Activated naive CD8-positive, alpha-beta T cell (primary cell): ENCODE measurements at regions not wholly inside any gene's neighbourhood (a gene's known extent, or its start where the extent isn't known, plus 50 kb on each side); places are given as distances from the start of the nearest gene placed in this dataset.

Experiments used
- H3K27ac Mint-ChIP-seq: one replicate; pipeline ENCODE4 v1.8.0; 2021; ENCODE audit warnings: mixed read lengths
- H3K27me3 Mint-ChIP-seq: one replicate; pipeline ENCODE4 v1.8.0; 2021; ENCODE audit warnings: mixed read lengths
- H3K36me3 Mint-ChIP-seq: one replicate; pipeline ENCODE4 v1.8.0; 2021; ENCODE audit warnings: mixed read lengths
- H3K4me1 Mint-ChIP-seq: one replicate; pipeline ENCODE4 v1.8.0; 2021; ENCODE audit warnings: low read depth, mixed read lengths
- H3K4me3 Mint-ChIP-seq: one replicate; pipeline ENCODE4 v1.8.0; 2021; ENCODE audit warnings: mild to moderate bottlenecking, mixed read lengths
- H3K9me3 Mint-ChIP-seq: one replicate; pipeline ENCODE4 v1.8.0; 2021; ENCODE audit warnings: low read depth, mixed read lengths

- H3K4me3 Mint-ChIP-seq = no peak overlapping the region
- H3K36me3 Mint-ChIP-seq = no peaks in the 10 kb centered on the region
- H3K9me3 Mint-ChIP-seq = peaks cover 1% of the 10 kb centered on the region
- H3K27ac Mint-ChIP-seq = no peak overlapping the region
- peaks cover 3% of the 10 kb centered on the region for H3K27me3 Mint-ChIP-seq
- no peaks in the 10 kb centered on the region for H3K4me1 Mint-ChIP-seq
Measured at GRCh38 chr9:89781838-89782540, 177.2 kb downstream of the GADD45G start.

GRCh38 chr9:89786655-89787054, 181.8 kb downstream of the GADD45G start:
- H3K4me1 Mint-ChIP-seq = peaks cover 2% of the 10 kb centered on the region
- peaks cover 3% of the 10 kb centered on the region for H3K27me3 Mint-ChIP-seq
- H3K36me3 Mint-ChIP-seq = no peaks in the 10 kb centered on the region
- no peak overlapping the region for H3K27ac Mint-ChIP-seq
- no peak overlapping the region for H3K4me3 Mint-ChIP-seq
- H3K9me3 Mint-ChIP-seq = peaks cover 3% of the 10 kb centered on the region

GRCh38 chr9:89787595-89787994, 182.8 kb downstream of the GADD45G start:
- Mint-ChIP-seq H3K9me3 (peaks cover 3% of the 10 kb centered on the region), H3K4me3 (no peak overlapping the region), H3K27ac (no peak overlapping the region), H3K4me1 (peaks cover 2% of the 10 kb centered on the region), H3K27me3 (peaks cover 3% of the 10 kb centered on the region), H3K36me3 (no peaks in the 10 kb centered on the region)

GRCh38 chr9:89788434-89788833, 183.6 kb downstream of the GADD45G start:
- Mint-ChIP-seq H3K36me3 (no peaks in the 10 kb centered on the region), H3K9me3 (peaks cover 3% of the 10 kb centered on the region), H3K4me3 (no peak overlapping the region), H3K27me3 (peaks cover 3% of the 10 kb centered on the region), H3K4me1 (peaks cover 2% of the 10 kb centered on the region), H3K27ac (no peak overlapping the region)

GRCh38 chr9:89789922-89790510, 185.2 kb downstream of the GADD45G start:
- Mint-ChIP-seq H3K36me3 (no peaks in the 10 kb centered on the region), H3K27ac (no peak overlapping the region), H3K4me3 (no peak overlapping the region), H3K9me3 (peaks cover 3% of the 10 kb centered on the region), H3K27me3 (peaks cover 3% of the 10 kb centered on the region), H3K4me1 (peaks cover 2% of the 10 kb centered on the region)

- no peaks in the 10 kb centered on the region for H3K27me3 Mint-ChIP-seq
- H3K4me3 Mint-ChIP-seq = no peak overlapping the region
- H3K9me3 Mint-ChIP-seq = peaks cover 3% of the 10 kb centered on the region
- H3K4me1 Mint-ChIP-seq = peaks cover 2% of the 10 kb centered on the region
- H3K36me3 Mint-ChIP-seq = no peaks in the 10 kb centered on the region
- no peak overlapping the region for H3K27ac Mint-ChIP-seq
Measured at GRCh38 chr9:89790542-89791109, 185.8 kb downstream of the GADD45G start.

GRCh38 chr9:89791754-89792153, 186.9 kb downstream of the GADD45G start:
- H3K27ac Mint-ChIP-seq = no peak overlapping the region
- H3K27me3 Mint-ChIP-seq = no peaks in the 10 kb centered on the region
- H3K4me1 Mint-ChIP-seq = peaks cover 2% of the 10 kb centered on the region
- no peak overlapping the region for H3K4me3 Mint-ChIP-seq
- no peaks in the 10 kb centered on the region for H3K36me3 Mint-ChIP-seq
- H3K9me3 Mint-ChIP-seq = peaks cover 3% of the 10 kb centered on the region

GRCh38 chr9:89792189-89793123, 187.6 kb downstream of the GADD45G start:
- Mint-ChIP-seq H3K27me3 (no peaks in the 10 kb centered on the region), H3K27ac (no peak overlapping the region), H3K4me3 (no peak overlapping the region), H3K9me3 (no peaks in the 10 kb centered on the region), H3K4me1 (peaks cover 2% of the 10 kb centered on the region), H3K36me3 (no peaks in the 10 kb centered on the region)

GRCh38 chr9:89793124-89793495, 188.3 kb downstream of the GADD45G start:
- H3K27me3 Mint-ChIP-seq = no peaks in the 10 kb centered on the region
- H3K36me3 Mint-ChIP-seq = no peaks in the 10 kb centered on the region
- no peaks in the 10 kb centered on the region for H3K9me3 Mint-ChIP-seq
- no peak overlapping the region for H3K27ac Mint-ChIP-seq
- H3K4me1 Mint-ChIP-seq = peaks cover 2% of the 10 kb centered on the region
- H3K4me3 Mint-ChIP-seq = no peak overlapping the region

GRCh38 chr9:89793551-89793950, 188.7 kb downstream of the GADD45G start:
- no peaks in the 10 kb centered on the region for H3K27me3 Mint-ChIP-seq
- no peaks in the 10 kb centered on the region for H3K36me3 Mint-ChIP-seq
- H3K27ac Mint-ChIP-seq = no peak overlapping the region
- no peak overlapping the region for H3K4me3 Mint-ChIP-seq
- H3K4me1 Mint-ChIP-seq = peaks cover 2% of the 10 kb centered on the region
- no peaks in the 10 kb centered on the region for H3K9me3 Mint-ChIP-seq

- H3K27ac Mint-ChIP-seq = no peak overlapping the region
- H3K36me3 Mint-ChIP-seq = no peaks in the 10 kb centered on the region
- no peaks in the 10 kb centered on the region for H3K27me3 Mint-ChIP-seq
- H3K4me1 Mint-ChIP-seq = no peaks in the 10 kb centered on the region
- H3K4me3 Mint-ChIP-seq = no peak overlapping the region
- H3K9me3 Mint-ChIP-seq = no peaks in the 10 kb centered on the region
Measured at GRCh38 chr9:89794918-89795317, 190.1 kb downstream of the GADD45G start.

GRCh38 chr9:89795538-89796195, 190.9 kb downstream of the GADD45G start:
- Mint-ChIP-seq H3K36me3 (no peaks in the 10 kb centered on the region), H3K27me3 (no peaks in the 10 kb centered on the region), H3K9me3 (no peaks in the 10 kb centered on the region), H3K4me1 (no peaks in the 10 kb centered on the region), H3K4me3 (no peak overlapping the region), H3K27ac (no peak overlapping the region)

- Mint-ChIP-seq H3K27ac (no peak overlapping the region), H3K36me3 (no peaks in the 10 kb centered on the region), H3K4me3 (no peak overlapping the region), H3K9me3 (no peaks in the 10 kb centered on the region), H3K4me1 (no peaks in the 10 kb centered on the region), H3K27me3 (no peaks in the 10 kb centered on the region)
Measured at GRCh38 chr9:89796606-89797005, 191.8 kb downstream of the GADD45G start.

GRCh38 chr9:89797255-89797654, 192.4 kb downstream of the GADD45G start:
- Mint-ChIP-seq H3K27ac (no peak overlapping the region), H3K36me3 (no peaks in the 10 kb centered on the region), H3K4me1 (no peaks in the 10 kb centered on the region), H3K4me3 (no peak overlapping the region), H3K27me3 (peaks cover 2% of the 10 kb centered on the region), H3K9me3 (no peaks in the 10 kb centered on the region)
